ENCODE measurements at regions not wholly inside any gene's neighbourhood (a gene's known extent, or its start where the extent isn't known, plus 50 kb on each side); places are given as distances from the start of the nearest gene placed in this dataset.

DNA sequence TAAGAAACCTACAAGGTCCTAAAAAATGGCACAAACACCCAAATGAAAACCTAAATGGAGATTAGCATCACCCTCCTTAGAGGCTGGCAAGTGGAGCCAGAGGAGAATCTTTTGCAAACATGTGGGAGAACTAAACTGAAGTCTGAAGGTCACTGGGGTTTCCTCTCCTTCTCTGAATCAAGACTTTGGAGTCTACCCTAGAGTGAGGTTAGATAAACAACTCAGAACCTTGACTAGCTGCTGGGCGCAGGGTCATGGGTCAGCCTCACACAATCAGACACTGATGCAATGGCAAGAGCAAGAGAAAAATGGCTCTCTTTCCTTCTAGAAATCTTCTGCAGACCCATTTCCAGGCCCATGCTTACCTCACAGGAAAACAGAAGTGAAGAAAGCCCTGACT lies 165.8 kb downstream of the KCTD12 start:
- H3K4me3 ChIP-seq: no peak overlapping the region
- H3K4me1 ChIP-seq: peaks cover 0 to 6% (median 0%) of the 10 kb centered on the region in 4 donors
- no peaks in the 10 kb centered on the region for H3K27me3 ChIP-seq
- H3K27ac ChIP-seq: no peak overlapping the region
- TF ChIP-seq, protein P1, sequence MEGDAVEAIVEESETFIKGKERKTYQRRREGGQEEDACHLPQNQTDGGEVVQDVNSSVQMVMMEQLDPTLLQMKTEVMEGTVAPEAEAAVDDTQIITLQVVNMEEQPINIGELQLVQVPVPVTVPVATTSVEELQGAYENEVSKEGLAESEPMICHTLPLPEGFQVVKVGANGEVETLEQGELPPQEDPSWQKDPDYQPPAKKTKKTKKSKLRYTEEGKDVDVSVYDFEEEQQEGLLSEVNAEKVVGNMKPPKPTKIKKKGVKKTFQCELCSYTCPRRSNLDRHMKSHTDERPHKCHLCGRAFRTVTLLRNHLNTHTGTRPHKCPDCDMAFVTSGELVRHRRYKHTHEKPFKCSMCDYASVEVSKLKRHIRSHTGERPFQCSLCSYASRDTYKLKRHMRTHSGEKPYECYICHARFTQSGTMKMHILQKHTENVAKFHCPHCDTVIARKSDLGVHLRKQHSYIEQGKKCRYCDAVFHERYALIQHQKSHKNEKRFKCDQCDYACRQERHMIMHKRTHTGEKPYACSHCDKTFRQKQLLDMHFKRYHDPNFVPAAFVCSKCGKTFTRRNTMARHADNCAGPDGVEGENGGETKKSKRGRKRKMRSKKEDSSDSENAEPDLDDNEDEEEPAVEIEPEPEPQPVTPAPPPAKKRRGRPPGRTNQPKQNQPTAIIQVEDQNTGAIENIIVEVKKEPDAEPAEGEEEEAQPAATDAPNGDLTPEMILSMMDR (IDR thresholded peaks at IDR 0.05): no peak
- TF ChIP-seq POLR2A (IDR thresholded peaks at IDR 0.05): no peak
- DNase-seq: no peak
- no peaks in the 10 kb centered on the region for H3K9me3 ChIP-seq
- no peaks in the 10 kb centered on the region for H3K36me3 ChIP-seq

DNA sequence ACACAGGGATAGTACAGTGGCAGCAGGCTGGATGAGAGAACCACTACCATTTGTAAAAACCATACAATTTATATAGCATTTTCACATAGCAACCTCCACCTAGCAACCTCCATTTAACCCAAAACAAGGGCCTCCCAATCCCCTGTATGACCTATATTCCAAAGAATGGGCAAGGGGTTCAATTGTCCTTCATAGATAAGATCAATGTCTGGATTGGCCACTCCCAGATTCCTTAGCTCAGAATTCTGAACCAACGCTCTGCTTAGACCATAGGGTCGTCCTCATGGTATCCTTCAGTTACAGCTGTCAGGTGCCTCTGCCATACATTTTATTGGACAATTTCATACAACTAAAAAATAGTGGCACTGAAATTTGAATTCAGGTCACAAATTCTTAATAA lies 166.2 kb downstream of the KCTD12 start:
- DNase-seq: no peak
- no peak overlapping the region for H3K27ac ChIP-seq

DNA sequence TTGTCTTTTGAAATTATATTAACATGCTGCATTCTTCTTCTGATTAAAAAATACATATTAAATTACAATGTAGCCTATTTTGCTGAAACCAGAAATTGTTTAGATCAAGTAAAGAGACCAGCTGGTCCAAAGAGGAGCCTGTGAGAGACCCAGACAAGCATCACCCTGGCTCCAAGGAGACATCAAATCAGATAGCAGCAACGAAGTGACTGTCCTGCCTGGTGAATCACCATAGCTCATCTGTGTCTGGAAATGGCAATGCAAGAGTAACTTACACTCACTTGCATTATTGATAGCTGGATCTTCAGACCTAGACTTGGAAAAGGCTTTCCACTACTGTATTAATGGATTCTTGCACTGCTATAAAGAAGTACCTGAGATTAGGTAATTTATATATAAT lies 169.1 kb downstream of the KCTD12 start:
- H3K36me3 ChIP-seq: no peaks in the 10 kb centered on the region
- H3K4me1 ChIP-seq: peaks cover 0 to 3% (median 0%) of the 10 kb centered on the region in 4 donors
- DNase-seq: no peak
- TF ChIP-seq, protein P1 (IDR thresholded peaks at IDR 0.05): no peak
- TF ChIP-seq POLR2A (IDR thresholded peaks at IDR 0.05): no peak
- H3K9me3 ChIP-seq: no peaks in the 10 kb centered on the region
- H3K4me3 ChIP-seq: no peak overlapping the region
- no peak overlapping the region for H3K27ac ChIP-seq
- H3K27me3 ChIP-seq: no peaks in the 10 kb centered on the region

More for the DNA sequence above, 166.2 kb downstream of the KCTD12 start:
- Histone ChIP-seq H3K9me3 (no peaks in the 10 kb centered on the region), H3K36me3 (no peaks in the 10 kb centered on the region), H3K27me3 (no peaks in the 10 kb centered on the region), H3K4me3 (no peak overlapping the region), H3K4me1 (peaks cover 0 to 6% (median 0%) of the 10 kb centered on the region in 4 donors)
- TF ChIP-seq, protein P1 (IDR thresholded peaks at IDR 0.05): no peak
- TF ChIP-seq POLR2A (IDR thresholded peaks at IDR 0.05): no peak

DNA sequence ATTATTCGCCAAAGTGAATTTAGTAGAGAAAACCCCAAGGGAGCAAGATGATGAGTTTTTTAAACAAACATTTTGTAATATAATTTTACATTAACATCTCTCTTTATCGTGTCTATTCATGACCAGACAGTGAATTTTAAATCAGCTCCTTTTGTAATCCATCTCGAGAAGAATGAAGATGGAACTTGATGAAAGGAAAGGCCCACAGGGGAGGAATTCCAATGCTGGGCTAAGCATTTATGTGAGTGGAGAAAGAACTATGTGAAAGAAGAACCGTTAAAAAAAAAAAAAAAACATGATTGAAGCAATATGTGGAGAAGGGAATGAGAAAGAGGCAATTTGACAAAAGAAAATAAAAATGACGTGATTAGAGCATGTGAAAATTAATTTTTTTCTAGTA lies 170.6 kb downstream of the KCTD12 start:
- Histone ChIP-seq H3K4me1 (peaks cover 0 to 7% (median 0%) of the 10 kb centered on the region in 4 donors), H3K36me3 (no peaks in the 10 kb centered on the region), H3K27ac (no peak overlapping the region), H3K27me3 (no peaks in the 10 kb centered on the region), H3K9me3 (no peaks in the 10 kb centered on the region), H3K4me3 (no peak overlapping the region)
- TF ChIP-seq POLR2A (IDR thresholded peaks at IDR 0.05): no peak
- TF ChIP-seq, protein P1 (IDR thresholded peaks at IDR 0.05): no peak
- no peak for DNase-seq

DNA sequence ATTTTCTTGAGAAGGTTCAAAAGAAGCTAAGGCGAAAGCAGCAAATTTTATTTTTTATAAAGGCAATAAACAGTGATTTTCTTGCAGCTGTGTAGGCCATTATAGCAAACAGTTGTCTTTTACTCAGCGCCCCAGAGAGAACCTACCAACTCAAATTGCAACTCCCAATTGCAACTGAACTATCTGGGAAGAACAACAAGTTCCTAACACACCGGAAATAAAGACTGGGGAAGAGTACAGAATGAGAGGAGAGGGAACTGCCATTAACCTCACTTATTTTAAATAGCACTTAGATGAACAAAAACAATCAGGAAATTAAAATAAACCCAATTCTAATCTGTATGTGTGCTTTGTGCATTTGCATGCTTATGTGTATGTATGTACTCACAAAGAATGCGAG lies 171.1 kb downstream of the KCTD12 start:
- Histone ChIP-seq H3K9me3 (no peaks in the 10 kb centered on the region), H3K4me3 (no peak overlapping the region), H3K36me3 (no peaks in the 10 kb centered on the region), H3K27ac (no peak overlapping the region), H3K27me3 (no peaks in the 10 kb centered on the region), H3K4me1 (peaks cover 0 to 7% (median 0%) of the 10 kb centered on the region in 4 donors)
- no peak for DNase-seq
- TF ChIP-seq, protein P1 (IDR thresholded peaks at IDR 0.05): no peak
- TF ChIP-seq POLR2A (IDR thresholded peaks at IDR 0.05): no peak

DNA sequence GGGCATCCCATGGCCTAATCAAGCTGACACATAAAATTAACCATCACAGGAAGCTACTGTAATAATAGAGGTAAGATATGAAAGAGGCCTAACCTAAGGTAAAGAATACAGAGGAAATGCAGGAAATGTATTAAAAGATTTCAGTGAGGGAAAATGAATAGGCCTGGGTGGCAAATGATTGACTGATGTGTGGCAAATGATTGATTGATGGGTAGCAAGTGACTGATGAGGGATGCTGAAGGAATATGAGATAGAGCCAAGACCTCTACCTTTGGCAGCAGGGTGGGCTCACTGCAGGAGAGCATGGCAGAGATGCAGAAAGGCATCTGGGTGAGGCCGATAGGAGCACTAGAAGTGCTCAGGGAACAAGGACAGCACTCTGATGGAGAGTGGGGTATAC lies 172.9 kb downstream of the KCTD12 start:
- H3K36me3 ChIP-seq: no peaks in the 10 kb centered on the region
- no peaks in the 10 kb centered on the region for H3K27me3 ChIP-seq
- no peak overlapping the region for H3K27ac ChIP-seq
- peaks cover 0 to 7% (median 0%) of the 10 kb centered on the region in 4 donors for H3K4me1 ChIP-seq
- no peak for TF ChIP-seq POLR2A (IDR thresholded peaks at IDR 0.05)
- TF ChIP-seq, protein P1 (IDR thresholded peaks at IDR 0.05): no peak
- no peak overlapping the region for H3K4me3 ChIP-seq
- no peak for DNase-seq
- no peaks in the 10 kb centered on the region for H3K9me3 ChIP-seq

Data from Peyer's patch (tissue), 4 donors.